Neutrophil (primary cell): ENCODE measurements at regions not wholly inside any gene's neighbourhood (a gene's known extent, or its start where the extent isn't known, plus 50 kb on each side); places are given as distances from the start of the nearest gene placed in this dataset.

ENCODE experiments used
- H3K27ac ChIP-seq: fragments of 200-600 bp; sonication (generic); 2 replicates; pipeline ENCODE4 v1.5.1; 2016; ENCODE audit warnings: mild to moderate bottlenecking, moderate library complexity
- H3K27me3 ChIP-seq: fragments of 200-600 bp; sonication (generic); 2 replicates; pipeline ENCODE4 v1.6.0; 2016; ENCODE audit warnings: mild to moderate bottlenecking
- H3K36me3 ChIP-seq: fragments of 200-600 bp; sonication (generic); 2 replicates; pipeline ENCODE4 v1.5.1; 2017
- H3K4me1 ChIP-seq, 2 experiments: fragments of 200-600 bp in 1 of 2; sonication (generic) in 1 of 2; 1 replicate in 1 of 2; 2 replicates in 1 of 2; pipeline versions ENCODE4 v1.5.1 to v1.6.1; 2013 to 2016; ENCODE audit warnings: low read depth in 1 of 2, low read length in 1 of 2, mild to moderate bottlenecking in 1 of 2, moderate library complexity in 1 of 2; ENCODE audit not compliant: control insufficient read depth in 1 of 2, insufficient read depth in 1 of 2
- H3K4me3 ChIP-seq, 2 experiments: fragments of 200-600 bp in 1 of 2; sonication (generic) in 1 of 2; 1 replicate in 1 of 2; 2 replicates in 1 of 2; pipeline ENCODE4 v1.5.1; 2013 to 2016; ENCODE audit warnings: low read depth in 1 of 2, low read length in 1 of 2, mild to moderate bottlenecking in 1 of 2, moderate library complexity in 1 of 2
- H3K9me3 ChIP-seq: fragments of 200-600 bp; sonication (generic); 2 replicates; pipeline ENCODE4 v1.5.1; 2016
- TF ChIP-seq, protein P1 (sequence below): fragments of 200-600 bp; sonication (generic); IDR thresholded peaks from 2 replicates; pipeline ENCODE4 v1.5.1; 2016; ENCODE audit warnings: antibody characterized with exemption

DNA sequence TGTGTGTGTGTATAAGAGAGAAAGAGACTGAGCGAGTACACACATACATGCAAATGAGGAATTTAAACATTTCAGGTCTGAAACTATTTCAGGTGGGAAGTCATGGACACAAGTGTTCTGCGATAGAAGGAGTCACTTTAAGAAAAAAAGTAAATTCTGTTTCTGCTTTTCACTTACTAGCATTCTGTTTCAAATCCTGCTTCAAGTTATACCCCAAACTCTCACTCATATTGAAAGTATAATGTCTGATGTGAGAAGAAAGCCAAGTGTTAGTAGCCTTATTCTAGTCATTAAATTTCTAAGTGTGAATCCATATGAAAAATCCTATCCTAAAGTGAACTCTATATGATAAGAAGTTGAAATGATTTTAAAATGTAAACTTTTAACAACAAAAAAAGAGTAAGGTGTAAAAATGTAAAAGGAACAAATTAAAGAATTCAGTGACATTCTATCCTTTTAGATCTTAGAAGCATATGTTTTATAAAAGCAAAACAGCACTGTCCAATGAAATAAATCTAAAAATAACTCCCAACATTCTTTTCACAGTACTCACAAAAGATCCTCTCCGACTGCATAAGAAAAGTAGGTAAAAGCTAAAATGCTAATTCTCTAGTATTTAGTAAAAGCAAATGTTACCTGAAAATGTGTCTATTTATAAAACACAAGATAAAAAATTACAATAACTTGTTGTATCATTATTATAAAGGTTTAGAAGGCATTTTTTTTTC, 570.6 kb downstream of the ZEB2 start:
- Histone ChIP-seq H3K27me3 (no peaks in the 10 kb centered on the region), H3K4me3 (no peak overlapping the region), H3K36me3 (peaks cover 19% of the 10 kb centered on the region), H3K4me1 (peaks cover 0 to 7% of the 10 kb centered on the region in 2 experiments), H3K9me3 (no peaks in the 10 kb centered on the region), H3K27ac (no peak overlapping the region)
- TF ChIP-seq, protein P1, sequence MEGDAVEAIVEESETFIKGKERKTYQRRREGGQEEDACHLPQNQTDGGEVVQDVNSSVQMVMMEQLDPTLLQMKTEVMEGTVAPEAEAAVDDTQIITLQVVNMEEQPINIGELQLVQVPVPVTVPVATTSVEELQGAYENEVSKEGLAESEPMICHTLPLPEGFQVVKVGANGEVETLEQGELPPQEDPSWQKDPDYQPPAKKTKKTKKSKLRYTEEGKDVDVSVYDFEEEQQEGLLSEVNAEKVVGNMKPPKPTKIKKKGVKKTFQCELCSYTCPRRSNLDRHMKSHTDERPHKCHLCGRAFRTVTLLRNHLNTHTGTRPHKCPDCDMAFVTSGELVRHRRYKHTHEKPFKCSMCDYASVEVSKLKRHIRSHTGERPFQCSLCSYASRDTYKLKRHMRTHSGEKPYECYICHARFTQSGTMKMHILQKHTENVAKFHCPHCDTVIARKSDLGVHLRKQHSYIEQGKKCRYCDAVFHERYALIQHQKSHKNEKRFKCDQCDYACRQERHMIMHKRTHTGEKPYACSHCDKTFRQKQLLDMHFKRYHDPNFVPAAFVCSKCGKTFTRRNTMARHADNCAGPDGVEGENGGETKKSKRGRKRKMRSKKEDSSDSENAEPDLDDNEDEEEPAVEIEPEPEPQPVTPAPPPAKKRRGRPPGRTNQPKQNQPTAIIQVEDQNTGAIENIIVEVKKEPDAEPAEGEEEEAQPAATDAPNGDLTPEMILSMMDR = no peak

DNA sequence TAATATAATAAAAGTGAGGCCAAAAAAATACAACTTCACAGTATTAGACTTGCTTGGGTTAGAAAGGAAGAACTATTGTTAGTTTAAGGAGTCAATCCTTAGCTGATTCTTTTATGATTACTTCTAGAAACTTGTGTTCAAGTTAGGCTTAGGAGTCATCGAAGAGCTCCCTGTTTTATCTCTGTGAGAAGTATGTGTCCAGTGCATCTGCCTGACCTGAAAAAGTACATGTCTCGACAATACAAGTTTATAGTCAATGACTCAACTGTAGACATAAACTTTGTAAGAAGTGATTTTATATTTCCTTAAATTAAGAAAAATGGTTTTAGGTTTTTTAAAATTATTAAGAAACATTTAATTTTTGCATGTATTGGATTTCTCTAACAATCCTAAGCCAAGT, 571.2 kb downstream of the ZEB2 start:
- Histone ChIP-seq H3K36me3 (peaks cover 19% of the 10 kb centered on the region), H3K4me1 (peaks cover 0 to 7% of the 10 kb centered on the region in 2 experiments), H3K27me3 (no peaks in the 10 kb centered on the region), H3K27ac (no peak overlapping the region), H3K4me3 (no peak overlapping the region), H3K9me3 (no peaks in the 10 kb centered on the region)
- TF ChIP-seq, protein P1 = no peak

DNA sequence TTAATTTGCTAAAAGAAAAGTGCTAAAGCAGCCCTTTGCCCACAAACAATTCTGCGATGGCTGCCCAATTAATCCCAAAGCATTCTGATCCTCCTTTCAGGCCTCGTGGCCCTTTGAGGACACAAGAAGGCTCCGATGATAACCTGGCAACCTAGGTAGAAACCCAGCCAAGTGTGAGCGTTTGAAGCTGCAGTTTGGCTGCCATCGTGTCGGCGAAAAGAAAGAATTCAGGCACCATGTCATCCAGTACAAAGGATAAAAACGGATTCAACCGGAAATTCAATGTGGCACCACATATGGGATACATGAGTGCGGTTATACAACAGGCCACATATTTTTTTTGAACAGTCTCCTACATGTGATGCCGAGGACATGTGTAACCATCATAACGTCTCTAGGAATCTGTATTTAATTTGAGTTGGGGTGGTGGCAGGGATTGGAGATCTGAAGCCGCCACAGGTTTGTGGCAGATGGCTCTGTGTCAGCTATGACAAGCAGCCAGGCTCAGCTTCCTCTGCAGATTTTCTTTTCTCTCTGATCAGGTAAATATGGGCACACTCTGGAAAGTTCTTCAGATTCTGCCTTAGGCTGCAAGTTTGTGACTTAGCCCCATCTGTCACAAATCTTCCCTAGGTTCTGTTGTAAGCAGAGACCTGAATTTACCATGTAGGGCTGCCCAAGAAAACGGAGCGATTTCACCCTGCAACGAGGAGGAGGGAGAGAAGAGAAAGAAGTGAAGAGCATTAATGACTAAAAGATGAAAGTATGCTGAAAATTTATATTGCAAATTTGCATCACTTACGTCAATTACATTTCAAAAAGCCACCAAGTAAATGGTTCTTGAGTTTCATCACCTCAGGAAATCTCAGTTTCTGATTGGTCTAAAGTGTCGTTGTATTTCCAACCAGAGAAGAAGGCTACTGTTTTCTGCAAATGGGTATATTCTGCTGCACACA, 573.2 kb downstream of the ZEB2 start:
- Histone ChIP-seq H3K27ac (no peak overlapping the region), H3K4me3 (no peak overlapping the region)

DNA sequence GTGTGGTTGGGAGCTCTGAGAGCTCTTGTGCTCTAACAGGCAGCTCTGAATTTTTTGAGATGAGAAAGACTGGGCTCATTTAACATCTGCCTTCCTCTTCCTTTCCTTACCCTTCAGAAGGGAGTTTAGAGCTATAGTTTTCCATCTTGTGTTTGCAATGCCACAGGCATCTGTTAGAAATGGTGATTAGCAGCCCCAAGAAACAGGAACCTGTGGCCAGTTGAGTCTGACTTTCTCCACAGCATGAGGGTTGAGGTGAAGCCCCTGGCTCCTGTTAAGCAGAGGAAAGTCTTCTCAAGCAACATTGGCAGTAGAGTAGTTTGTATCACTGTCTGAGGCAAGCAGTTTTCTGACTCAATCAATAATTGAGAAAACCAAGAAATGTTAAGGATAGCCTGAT, 577.4 kb downstream of the ZEB2 start:
- Histone ChIP-seq H3K4me3 (no peak overlapping the region), H3K27me3 (peaks cover 25% of the 10 kb centered on the region), H3K27ac (no peak overlapping the region), H3K36me3 (peaks cover 19% of the 10 kb centered on the region), H3K9me3 (no peaks in the 10 kb centered on the region), H3K4me1 (peaks cover 4 to 5% of the 10 kb centered on the region in 2 experiments)
- TF ChIP-seq, protein P1 = no peak

More for the DNA sequence above, 573.2 kb downstream of the ZEB2 start:
- Histone ChIP-seq H3K4me1 (no peaks in the 10 kb centered on the region), H3K9me3 (no peaks in the 10 kb centered on the region), H3K27me3 (no peaks in the 10 kb centered on the region), H3K36me3 (peaks cover 19% of the 10 kb centered on the region)
- TF ChIP-seq, protein P1 = no peak

DNA sequence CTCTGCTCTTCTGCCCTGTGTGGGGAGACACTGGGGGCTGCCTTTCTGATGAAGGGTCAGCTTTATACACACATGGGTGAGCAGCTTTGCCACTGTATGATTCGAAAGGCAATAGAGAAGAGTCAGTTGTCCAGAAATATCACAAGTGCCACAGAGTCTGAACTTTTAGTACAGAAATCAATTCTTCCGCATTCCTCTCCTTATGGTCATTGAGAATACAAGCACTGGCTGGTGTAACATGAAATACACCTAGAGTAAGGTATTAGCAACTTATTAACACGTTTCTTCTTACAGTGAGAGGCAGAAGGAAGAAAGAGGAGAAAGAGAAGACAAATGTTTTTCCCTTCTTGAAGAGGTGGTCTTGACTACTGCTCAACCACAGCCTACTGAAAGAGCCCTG, 579.2 kb downstream of the ZEB2 start:
- H3K4me3 ChIP-seq = no peak overlapping the region
- peaks cover 16 to 17% of the 10 kb centered on the region in 2 experiments for H3K4me1 ChIP-seq
- H3K27me3 ChIP-seq = peaks cover 43% of the 10 kb centered on the region
- TF ChIP-seq, protein P1 = no peak
- no peaks in the 10 kb centered on the region for H3K9me3 ChIP-seq
- peaks cover 6% of the 10 kb centered on the region for H3K36me3 ChIP-seq
- no peak overlapping the region for H3K27ac ChIP-seq
